Activated T-cell treated with anti-CD3 and anti-CD28 coated beads, Interleukin-2, amount 50 U/mL, for 4 hours (primary cell): ENCODE measurements at regions not wholly inside any gene's neighbourhood (a gene's known extent, or its start where the extent isn't known, plus 50 kb on each side); places are given as distances from the start of the nearest gene placed in this dataset.
"Not testable (repeated sequence)": the region's sequence is repeated elsewhere in the genome, so short reads cannot be mapped to it uniquely, and the experiment has no call there.

ENCODE experiments used
- ATAC-seq, 2 donors: fragments of 200-7000 bp; cut with Tn5 transposase; one replicate each; pipeline ENCODE4 v1.10.0; 2021
- DNase-seq: peaks from one replicate; pipeline ENCODE4 v3.0.0-alpha.2; 2020
- H3K27me3 Mint-ChIP-seq: one replicate; pipeline ENCODE4 v1.8.0; 2021; ENCODE audit warnings: low read depth, mixed read lengths
- H3K36me3 Mint-ChIP-seq: one replicate; pipeline ENCODE4 v1.8.0; 2022; ENCODE audit warnings: mixed read lengths; ENCODE audit not compliant: insufficient read depth
- H3K4me1 Mint-ChIP-seq: one replicate; pipeline ENCODE4 v1.8.0; 2021; ENCODE audit warnings: low read depth, mixed read lengths
- H3K4me3 Mint-ChIP-seq: one replicate; pipeline ENCODE4 v1.8.0; 2021; ENCODE audit warnings: mild to moderate bottlenecking, moderate library complexity, mixed read lengths
- H3K9me3 Mint-ChIP-seq: one replicate; pipeline ENCODE4 v1.8.0; 2021; ENCODE audit warnings: mixed read lengths

- ATAC-seq (no peak), DNase-seq (no peak)
- Mint-ChIP-seq H3K27me3 (no peaks in the 10 kb centered on the region), H3K4me1 (peaks cover 13% of the 10 kb centered on the region), H3K4me3 (no peak overlapping the region), H3K36me3 (no peaks in the 10 kb centered on the region), H3K9me3 (no peaks in the 10 kb centered on the region)
Measured at GRCh38 chr13:94864474-94864873, 152.1 kb upstream of the SOX21 start.

- no peaks in the 10 kb centered on the region for H3K9me3 Mint-ChIP-seq
Measured at GRCh38 chr13:94860981-94861407, 148.6 kb upstream of the SOX21 start.

GRCh38 chr13:94859811-94860210, 147.5 kb upstream of the SOX21 start:
- H3K4me1 Mint-ChIP-seq, result peaks cover 13% of the 10 kb centered on the region
- H3K4me3 Mint-ChIP-seq, result no peak overlapping the region
- H3K36me3 Mint-ChIP-seq, result no peaks in the 10 kb centered on the region
- no peaks in the 10 kb centered on the region for H3K9me3 Mint-ChIP-seq
- no peaks in the 10 kb centered on the region for H3K27me3 Mint-ChIP-seq
- no peak for DNase-seq
- no peak for ATAC-seq

More at GRCh38 chr13:94860981-94861407, 148.6 kb upstream of the SOX21 start:
- Mint-ChIP-seq H3K4me3 (peak overlapping the region; percentile 85), H3K4me1 (peaks cover 13% of the 10 kb centered on the region), H3K27me3 (no peaks in the 10 kb centered on the region), H3K36me3 (no peaks in the 10 kb centered on the region)
- DNase-seq (no peak), ATAC-seq (peak; percentile 27 to 28)

- Mint-ChIP-seq H3K4me1 (peaks cover 13% of the 10 kb centered on the region), H3K9me3 (no peaks in the 10 kb centered on the region), H3K36me3 (no peaks in the 10 kb centered on the region), H3K4me3 (no peak overlapping the region), H3K27me3 (no peaks in the 10 kb centered on the region)
- ATAC-seq (no peak), DNase-seq (no peak)
Measured at GRCh38 chr13:94859278-94859691, 146.9 kb upstream of the SOX21 start.

GRCh38 chr13:94858856-94859255, 146.5 kb upstream of the SOX21 start:
- no peaks in the 10 kb centered on the region for H3K36me3 Mint-ChIP-seq
- H3K4me3 Mint-ChIP-seq, result no peak overlapping the region
- DNase-seq, result no peak
- H3K4me1 Mint-ChIP-seq, result peaks cover 13% of the 10 kb centered on the region
- H3K9me3 Mint-ChIP-seq, result no peaks in the 10 kb centered on the region
- H3K27me3 Mint-ChIP-seq, result no peaks in the 10 kb centered on the region
- no peak for ATAC-seq

GRCh38 chr13:94854688-94855087, 142.3 kb upstream of the SOX21 start:
- no peaks in the 10 kb centered on the region for H3K36me3 Mint-ChIP-seq
- H3K9me3 Mint-ChIP-seq, result no peaks in the 10 kb centered on the region
- no peak overlapping the region for H3K4me3 Mint-ChIP-seq
- no peak for ATAC-seq
- DNase-seq, result no peak
- H3K27me3 Mint-ChIP-seq, result no peaks in the 10 kb centered on the region
- H3K4me1 Mint-ChIP-seq, result no peaks in the 10 kb centered on the region

- no peaks in the 10 kb centered on the region for H3K36me3 Mint-ChIP-seq
- no peaks in the 10 kb centered on the region for H3K9me3 Mint-ChIP-seq
- no peak overlapping the region for H3K4me3 Mint-ChIP-seq
- DNase-seq (no peak), ATAC-seq (no peak)
- no peaks in the 10 kb centered on the region for H3K27me3 Mint-ChIP-seq
- H3K4me1 Mint-ChIP-seq, result no peaks in the 10 kb centered on the region
Measured at GRCh38 chr13:94851576-94851975, 139.2 kb upstream of the SOX21 start.

GRCh38 chr13:94849254-94849653, 136.9 kb upstream of the SOX21 start:
- DNase-seq (no peak), ATAC-seq (no peak)
- Mint-ChIP-seq H3K9me3 (no peaks in the 10 kb centered on the region), H3K36me3 (no peaks in the 10 kb centered on the region), H3K27me3 (no peaks in the 10 kb centered on the region), H3K4me3 (no peak overlapping the region), H3K4me1 (no peaks in the 10 kb centered on the region)

- DNase-seq (no peak), ATAC-seq (no peak)
- H3K4me3 Mint-ChIP-seq, result no peak overlapping the region
- H3K36me3 Mint-ChIP-seq, result no peaks in the 10 kb centered on the region
- H3K9me3 Mint-ChIP-seq, result peaks cover 4% of the 10 kb centered on the region
- H3K27me3 Mint-ChIP-seq, result peaks cover 3% of the 10 kb centered on the region
- H3K4me1 Mint-ChIP-seq, result no peaks in the 10 kb centered on the region
Measured at GRCh38 chr13:94842901-94843300, 130.6 kb upstream of the SOX21 start.

- not testable (repeated sequence) for DNase-seq
Measured at GRCh38 chr13:94837056-94837455, 124.7 kb upstream of the SOX21 start.

GRCh38 chr13:94829837-94830365, 117.6 kb upstream of the SOX21 start:
- no peaks in the 10 kb centered on the region for H3K9me3 Mint-ChIP-seq
- no peaks in the 10 kb centered on the region for H3K36me3 Mint-ChIP-seq
- H3K4me3 Mint-ChIP-seq, result no peak overlapping the region
- ATAC-seq (no peak), DNase-seq (no peak)
- H3K27me3 Mint-ChIP-seq, result peaks cover 4% of the 10 kb centered on the region
- H3K4me1 Mint-ChIP-seq, result no peaks in the 10 kb centered on the region

More at GRCh38 chr13:94837056-94837455, 124.7 kb upstream of the SOX21 start:
- not testable (repeated sequence) for H3K36me3 Mint-ChIP-seq, H3K4me3 Mint-ChIP-seq, H3K9me3 Mint-ChIP-seq, H3K4me1 Mint-ChIP-seq, ATAC-seq
- H3K27me3 Mint-ChIP-seq, result peaks cover 11% of the 10 kb centered on the region

- H3K4me3 Mint-ChIP-seq, result no peak overlapping the region
- ATAC-seq (no peak), DNase-seq (no peak)
- H3K27me3 Mint-ChIP-seq, result peaks cover 4% of the 10 kb centered on the region
- no peaks in the 10 kb centered on the region for H3K9me3 Mint-ChIP-seq
- no peaks in the 10 kb centered on the region for H3K4me1 Mint-ChIP-seq
- H3K36me3 Mint-ChIP-seq, result no peaks in the 10 kb centered on the region
Measured at GRCh38 chr13:94829185-94829836, 117.0 kb upstream of the SOX21 start.

- no peak overlapping the region for H3K4me3 Mint-ChIP-seq
- ATAC-seq, result no peak
- H3K36me3 Mint-ChIP-seq, result no peaks in the 10 kb centered on the region
- no peaks in the 10 kb centered on the region for H3K9me3 Mint-ChIP-seq
- H3K4me1 Mint-ChIP-seq, result no peaks in the 10 kb centered on the region
- no peak for DNase-seq
- H3K27me3 Mint-ChIP-seq, result no peaks in the 10 kb centered on the region
Measured at GRCh38 chr13:94827566-94827965, 115.2 kb upstream of the SOX21 start.

GRCh38 chr13:94825507-94825906, 113.2 kb upstream of the SOX21 start:
- Mint-ChIP-seq H3K4me1 (no peaks in the 10 kb centered on the region), H3K4me3 (no peak overlapping the region), H3K36me3 (no peaks in the 10 kb centered on the region), H3K9me3 (no peaks in the 10 kb centered on the region), H3K27me3 (peaks cover 6% of the 10 kb centered on the region)
- DNase-seq (no peak), ATAC-seq (no peak)

- H3K4me3 Mint-ChIP-seq, result no peak overlapping the region
- H3K36me3 Mint-ChIP-seq, result no peaks in the 10 kb centered on the region
- no peak for ATAC-seq
- no peak for DNase-seq
- H3K27me3 Mint-ChIP-seq, result peaks cover 6% of the 10 kb centered on the region
- H3K4me1 Mint-ChIP-seq, result no peaks in the 10 kb centered on the region
- H3K9me3 Mint-ChIP-seq, result no peaks in the 10 kb centered on the region
Measured at GRCh38 chr13:94824601-94825000, 112.3 kb upstream of the SOX21 start.
